ENCODE measurements at regions not wholly inside any gene's neighbourhood (a gene's known extent, or its start where the extent isn't known, plus 50 kb on each side); places are given as distances from the start of the nearest gene placed in this dataset.

GRCh38 chr5:98428806-98429205 lies 344.7 kb upstream of the RGMB start:
- no peak for ATAC-seq
- TF ChIP-seq ZC3H10 (CRISPR knock-in tag; IDR thresholded peaks at IDR 0.05) (no peak), ZNF8 (CRISPR knock-in tag; IDR thresholded peaks at IDR 0.05) (no peak)

GRCh38 chr5:98432378-98432777 lies 341.1 kb upstream of the RGMB start:
- TF ChIP-seq ZFP3 (CRISPR knock-in tag; IDR thresholded peaks at IDR 0.05) (no peak), PATZ1 (CRISPR knock-in tag; IDR thresholded peaks at IDR 0.05; ENCODE audit: borderline replicate concordance) (no peak), ZC3H10 (CRISPR knock-in tag; IDR thresholded peaks at IDR 0.05) (no peak), RARB (CRISPR knock-in tag; IDR thresholded peaks at IDR 0.05) (no peak), SNAI2 (CRISPR knock-in tag; IDR thresholded peaks at IDR 0.05) (no peak), TOX (CRISPR knock-in tag; IDR thresholded peaks at IDR 0.05; ENCODE audit: borderline replicate concordance) (no peak), GLIS3 (CRISPR knock-in tag; IDR thresholded peaks at IDR 0.05) (no peak), ZNF565 (CRISPR knock-in tag; conservative IDR thresholded peaks at IDR 0.05; ENCODE audit: low read depth) (no peak), CREB5 (CRISPR knock-in tag; IDR thresholded peaks at IDR 0.05; ENCODE audit: low read depth) (no peak), POU6F1 (CRISPR knock-in tag; IDR thresholded peaks at IDR 0.05; ENCODE audit: borderline replicate concordance, low read depth) (no peak), ZNF8 (CRISPR knock-in tag; IDR thresholded peaks at IDR 0.05) (no peak), ARNTL (CRISPR knock-in tag; IDR thresholded peaks at IDR 0.05; ENCODE audit: borderline replicate concordance, low read depth) (no peak), ZNF70 (CRISPR knock-in tag; IDR thresholded peaks at IDR 0.05) (no peak), ESRRG (CRISPR knock-in tag; IDR thresholded peaks at IDR 0.05) (no peak), PPARA (CRISPR knock-in tag; IDR thresholded peaks at IDR 0.05; ENCODE audit: borderline replicate concordance) (no peak), ZFP30 (CRISPR knock-in tag; IDR thresholded peaks at IDR 0.05) (no peak), BACH2 (CRISPR knock-in tag; IDR thresholded peaks at IDR 0.05; ENCODE audit: borderline replicate concordance) (no peak)
- no peak for ATAC-seq

- ATAC-seq, result peak; percentile 84
- TF ChIP-seq SNAI2 (CRISPR knock-in tag; IDR thresholded peaks at IDR 0.05), result no peak
- TF ChIP-seq TCF4 (CRISPR knock-in tag; IDR thresholded peaks at IDR 0.05; ENCODE audit: borderline replicate concordance), result no peak
- no peak for TF ChIP-seq TOX (CRISPR knock-in tag; IDR thresholded peaks at IDR 0.05; ENCODE audit: borderline replicate concordance)
- no peak for TF ChIP-seq ISL1 (CRISPR knock-in tag; IDR thresholded peaks at IDR 0.05)
These were observed 340.4 kb upstream of the RGMB start for GRCh38 chr5:98433022-98433421.

- ATAC-seq, result peak; percentile 71; the same call in 2 of the 3 replicates
- no peak for TF ChIP-seq ARNTL (CRISPR knock-in tag; IDR thresholded peaks at IDR 0.05; ENCODE audit: borderline replicate concordance, low read depth)
These were observed 339.8 kb upstream of the RGMB start for GRCh38 chr5:98433673-98434072.

GRCh38 chr5:98436667-98437066 lies 336.8 kb upstream of the RGMB start:
- no peak for ATAC-seq
- TF ChIP-seq PATZ1 (CRISPR knock-in tag; IDR thresholded peaks at IDR 0.05; ENCODE audit: borderline replicate concordance), result no peak
- no peak for TF ChIP-seq OSR1 (CRISPR knock-in tag; IDR thresholded peaks at IDR 0.05)
- TF ChIP-seq CSRNP3 (CRISPR knock-in tag; IDR thresholded peaks at IDR 0.05), result no peak
- no peak for TF ChIP-seq CREB5 (CRISPR knock-in tag; IDR thresholded peaks at IDR 0.05; ENCODE audit: low read depth)
- TF ChIP-seq BACH2 (CRISPR knock-in tag; IDR thresholded peaks at IDR 0.05; ENCODE audit: borderline replicate concordance), result no peak
- no peak for TF ChIP-seq ZNF70 (CRISPR knock-in tag; IDR thresholded peaks at IDR 0.05)
- TF ChIP-seq ZNF565 (CRISPR knock-in tag; conservative IDR thresholded peaks at IDR 0.05; ENCODE audit: low read depth), result no peak
- TF ChIP-seq ZC3H10 (CRISPR knock-in tag; IDR thresholded peaks at IDR 0.05), result no peak
- TF ChIP-seq TCF4 (CRISPR knock-in tag; IDR thresholded peaks at IDR 0.05; ENCODE audit: borderline replicate concordance), result no peak
- no peak for TF ChIP-seq POU6F1 (CRISPR knock-in tag; IDR thresholded peaks at IDR 0.05; ENCODE audit: borderline replicate concordance, low read depth)
- TF ChIP-seq PPARA (CRISPR knock-in tag; IDR thresholded peaks at IDR 0.05; ENCODE audit: borderline replicate concordance), result no peak
